LNCAP (cell line): ENCODE measurements at regions not wholly inside any gene's neighbourhood (a gene's known extent, or its start where the extent isn't known, plus 50 kb on each side); places are given as distances from the start of the nearest gene placed in this dataset.

Experiments
- CTCF ChIP-seq: fragments of 450-650 bp; IDR thresholded peaks from 2 replicates; pipeline ENCODE4 v1.5.1; 2017; ENCODE audit warnings: mild to moderate bottlenecking

DNA sequence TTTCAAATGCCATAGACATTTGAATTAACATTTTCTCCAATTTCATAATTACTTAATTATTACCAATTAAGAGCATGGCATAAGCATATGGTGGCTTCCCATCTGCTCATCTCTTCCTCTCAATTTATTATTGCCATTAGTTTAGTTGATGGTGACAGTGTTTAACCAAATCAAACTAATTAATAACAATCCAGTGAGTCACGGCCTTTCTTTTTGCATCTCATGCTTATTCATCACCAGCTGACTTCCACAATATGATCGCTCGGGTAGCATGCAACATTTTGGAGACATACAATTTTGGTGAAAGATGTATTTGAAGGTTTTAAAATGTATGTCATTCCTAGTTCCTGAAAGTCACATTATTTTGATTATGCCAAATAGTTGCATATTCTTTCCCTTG, 172.8 kb upstream of the TACR3 start:
- no peak for TF ChIP-seq CTCF

- no peak for TF ChIP-seq CTCF
Observed at GRCh38 chr4:103887191-103887590, 167.4 kb upstream of the TACR3 start.

DNA sequence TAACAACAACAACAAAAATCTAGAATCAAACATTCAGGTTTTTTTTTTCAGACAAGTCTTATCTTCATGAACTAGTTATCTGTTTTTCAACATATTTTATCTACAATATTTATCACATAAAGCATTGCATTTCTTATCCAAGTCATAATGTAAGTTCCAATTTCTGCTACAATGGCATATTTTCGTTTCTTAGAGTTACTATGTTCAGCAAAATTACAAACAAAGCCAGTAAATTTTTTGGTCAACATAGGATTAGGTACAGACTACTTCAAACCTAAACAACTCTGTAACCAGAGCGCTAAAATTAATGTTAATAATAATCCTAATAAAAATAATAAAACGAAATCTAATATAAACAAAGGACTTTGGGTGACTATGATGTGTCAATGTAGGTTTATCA, 165.4 kb upstream of the TACR3 start:
- TF ChIP-seq CTCF = no peak

DNA sequence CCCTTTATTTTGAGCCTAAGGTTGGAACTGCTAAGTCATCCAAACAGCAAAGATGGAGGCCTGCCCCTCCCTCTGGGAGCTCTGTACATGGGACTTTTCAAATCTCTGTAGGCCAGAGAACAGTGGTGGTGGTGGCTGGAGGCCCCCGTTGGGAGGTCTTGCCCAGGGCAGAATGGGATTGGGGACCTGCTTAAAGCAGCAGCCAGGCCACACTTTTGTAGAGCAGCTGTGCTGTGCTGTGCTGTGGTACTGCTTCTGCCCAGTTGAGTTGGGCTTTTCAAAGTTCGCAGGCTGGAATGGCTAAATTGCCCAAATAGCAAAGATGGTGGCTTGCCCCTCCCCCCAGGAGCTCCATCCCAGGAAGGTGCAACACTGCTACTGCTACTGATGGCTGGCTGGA, 147.5 kb upstream of the TACR3 start:
- TF ChIP-seq CTCF = no peak

GRCh38 chr4:103853627-103854026, 133.8 kb upstream of the TACR3 start:
- no peak for TF ChIP-seq CTCF

GRCh38 chr4:103853146-103853545, 133.4 kb upstream of the TACR3 start:
- TF ChIP-seq CTCF = no peak

GRCh38 chr4:103845075-103845474, 125.3 kb upstream of the TACR3 start:
- TF ChIP-seq CTCF = no peak

DNA sequence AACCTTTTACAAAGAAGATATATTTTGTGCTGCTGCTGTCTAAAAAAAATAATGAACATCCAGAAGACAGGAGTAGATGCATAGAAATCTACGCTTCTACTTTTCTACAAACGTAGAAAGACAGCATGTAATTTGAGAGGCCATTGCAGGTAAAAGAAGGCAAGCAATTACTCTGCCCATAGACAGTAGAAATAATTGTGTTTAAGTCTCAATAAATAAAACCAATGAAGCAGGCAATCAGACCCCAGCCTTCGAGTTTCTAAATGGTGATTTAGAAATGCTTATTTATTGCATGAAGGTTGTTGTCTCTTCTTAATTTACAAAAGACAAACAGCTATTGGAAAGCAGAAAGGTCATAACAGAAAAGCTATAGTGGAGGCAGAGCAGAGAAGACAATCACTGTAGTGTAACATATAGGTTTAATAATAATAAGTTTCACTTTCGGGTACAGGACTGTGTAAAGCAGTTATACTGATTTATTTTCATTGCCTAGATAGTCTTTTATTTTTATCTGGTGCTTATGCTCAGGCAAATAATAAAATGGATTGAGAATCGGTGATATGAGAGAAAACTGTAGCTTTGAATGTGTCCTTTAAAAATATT, 123.0 kb upstream of the TACR3 start:
- no peak for TF ChIP-seq CTCF
